GM21737 (cell line): ENCODE measurements at regions not wholly inside any gene's neighbourhood (a gene's known extent, or its start where the extent isn't known, plus 50 kb on each side); places are given as distances from the start of the nearest gene placed in this dataset.
"Not testable (repeated sequence)": the region's sequence is repeated elsewhere in the genome, so short reads cannot be mapped to it uniquely, and the experiment has no call there.

Experiments used
- ATAC-seq: cut with Tn5 transposase; IDR thresholded peaks from one replicate; pipeline ENCODE4 v1.9.1; 2021; ENCODE audit warnings: mild to moderate bottlenecking, moderate library complexity; ENCODE audit not compliant: unreplicated experiment

DNA sequence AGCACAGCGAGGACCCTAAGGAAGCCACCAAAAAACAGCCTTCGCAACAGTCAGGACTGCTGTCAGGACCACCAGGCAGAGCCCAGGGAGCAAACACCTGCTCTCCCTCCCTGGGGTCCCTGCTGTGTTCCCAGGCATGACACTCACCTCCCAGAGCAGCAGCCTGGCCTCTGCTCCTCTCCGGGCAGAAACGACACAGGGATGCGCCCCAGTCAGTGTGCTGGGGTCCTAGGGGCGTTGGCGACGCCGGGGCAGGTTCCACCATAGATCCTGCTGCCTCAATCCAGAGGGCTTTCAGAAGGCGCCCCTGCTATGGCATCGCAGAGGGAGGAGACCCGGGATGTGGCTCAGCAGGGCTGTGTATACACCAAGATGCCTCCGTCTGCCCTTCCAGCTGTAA, 169.7 kb upstream of the FOXD4L5 start:
- not testable (repeated sequence) for ATAC-seq

DNA sequence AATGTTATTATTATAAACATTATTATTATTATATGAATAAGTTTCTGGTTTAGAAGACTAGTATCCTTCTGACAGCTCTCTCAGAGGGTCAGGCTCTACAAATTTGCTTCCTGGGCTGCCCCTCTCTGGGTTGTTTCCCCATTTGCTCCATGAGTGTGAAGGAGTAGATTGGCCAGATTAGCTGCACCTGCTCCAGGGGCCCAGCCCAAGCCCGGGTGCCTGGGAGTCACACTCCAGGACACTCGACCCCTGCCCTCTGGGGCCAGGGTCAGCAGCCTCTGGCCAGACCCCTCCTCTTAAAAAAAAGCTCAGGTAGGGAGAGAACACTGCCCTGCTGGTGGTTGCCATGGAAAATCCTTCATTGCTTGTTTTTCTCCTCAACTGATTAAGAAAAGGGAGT, 169.0 kb upstream of the FOXD4L5 start:
- ATAC-seq: not testable (repeated sequence)

DNA sequence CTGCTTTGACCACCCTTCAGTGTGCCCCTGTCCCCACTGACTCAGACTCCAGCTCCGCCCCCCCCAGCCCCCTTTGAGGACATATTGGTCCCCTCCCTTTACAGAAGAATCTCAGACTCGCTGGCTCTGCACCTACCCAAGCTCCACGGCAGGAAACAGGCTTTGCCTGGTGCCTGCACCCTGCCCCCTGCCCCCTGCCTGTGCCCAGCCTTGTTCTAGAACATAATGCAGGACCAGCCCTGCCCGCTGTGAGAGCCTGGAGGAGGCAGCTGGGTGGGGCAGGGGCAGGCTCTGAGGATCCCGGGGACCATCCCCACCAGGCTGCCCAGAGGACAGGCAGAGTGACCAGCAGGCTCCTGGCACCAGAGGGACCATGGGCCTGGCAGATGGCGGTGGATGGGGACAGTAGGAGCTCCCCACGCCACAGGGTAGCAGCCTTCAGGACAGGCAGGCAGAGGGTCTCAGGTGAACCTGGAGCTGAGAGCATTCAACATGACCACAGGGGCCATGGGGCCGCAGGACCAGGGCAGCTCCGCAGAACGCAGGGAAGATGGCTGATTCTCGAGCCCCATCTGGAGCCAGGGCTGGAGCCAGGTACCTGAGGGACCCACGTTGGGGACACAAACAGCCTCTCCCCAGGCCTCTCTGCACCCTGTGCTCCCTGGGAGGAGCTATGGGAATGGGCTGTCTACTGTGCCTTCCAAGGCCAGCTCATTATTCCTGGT, 165.0 kb upstream of the FOXD4L5 start:
- not testable (repeated sequence) for ATAC-seq

DNA sequence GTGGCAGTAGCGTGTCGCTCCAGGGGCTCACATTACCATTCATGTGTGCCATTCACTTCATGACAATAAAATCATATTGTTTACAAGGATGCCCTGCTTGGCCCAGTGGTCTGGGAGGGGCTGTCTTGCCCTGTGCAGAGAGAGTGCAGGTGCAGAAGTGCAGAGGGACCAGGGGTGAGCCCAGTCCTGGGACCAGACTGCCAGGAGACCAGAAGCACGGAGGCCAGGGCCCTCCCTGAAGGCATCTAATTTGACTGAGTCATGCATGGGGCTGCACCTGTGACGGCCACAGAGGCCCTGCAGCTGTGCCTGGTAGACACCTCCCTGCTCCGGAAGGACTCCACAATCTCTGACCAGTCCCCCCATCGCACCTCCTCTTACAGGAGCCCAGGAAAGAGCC, 164.4 kb upstream of the FOXD4L5 start:
- ATAC-seq: no peak

DNA sequence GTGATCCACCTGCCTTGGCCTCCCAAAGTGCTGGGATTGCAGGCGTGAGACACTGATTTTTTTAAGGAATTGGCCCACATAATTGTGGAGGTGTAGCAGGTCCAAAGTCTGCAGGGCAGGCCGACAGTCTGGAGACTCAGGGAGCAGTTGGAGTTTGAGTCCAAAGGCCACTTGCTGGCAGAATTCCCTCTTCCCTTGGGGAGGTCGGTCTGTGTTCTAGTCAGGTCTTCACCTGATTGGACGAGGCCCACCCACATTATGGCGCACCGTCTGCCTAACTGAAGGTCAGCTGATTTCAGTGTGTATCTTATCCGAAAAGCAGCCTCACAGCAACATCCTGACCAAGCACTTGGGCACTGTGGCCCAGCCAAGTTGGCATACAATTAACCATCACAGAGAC, 162.1 kb upstream of the FOXD4L5 start:
- not testable (repeated sequence) for ATAC-seq

DNA sequence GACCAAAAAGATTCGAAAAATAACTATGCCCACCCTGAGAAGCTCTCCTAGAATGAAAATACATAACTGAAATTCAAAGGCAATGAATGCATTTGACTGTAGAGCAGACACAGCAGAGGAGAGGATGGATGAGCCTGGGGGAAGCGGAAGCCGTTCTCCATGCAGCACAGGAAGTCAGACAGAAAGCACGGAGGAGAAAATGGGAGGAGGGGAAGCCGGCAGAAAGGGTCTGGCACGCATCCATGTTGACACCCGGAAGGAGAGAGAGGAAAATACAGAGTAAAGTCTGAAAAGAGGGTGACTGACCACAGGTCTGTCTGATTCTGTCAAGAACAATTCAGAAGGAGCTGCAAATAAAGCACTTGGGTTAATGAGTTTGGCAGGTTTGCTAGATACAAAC, 161.0 kb upstream of the FOXD4L5 start:
- not testable (repeated sequence) for ATAC-seq

DNA sequence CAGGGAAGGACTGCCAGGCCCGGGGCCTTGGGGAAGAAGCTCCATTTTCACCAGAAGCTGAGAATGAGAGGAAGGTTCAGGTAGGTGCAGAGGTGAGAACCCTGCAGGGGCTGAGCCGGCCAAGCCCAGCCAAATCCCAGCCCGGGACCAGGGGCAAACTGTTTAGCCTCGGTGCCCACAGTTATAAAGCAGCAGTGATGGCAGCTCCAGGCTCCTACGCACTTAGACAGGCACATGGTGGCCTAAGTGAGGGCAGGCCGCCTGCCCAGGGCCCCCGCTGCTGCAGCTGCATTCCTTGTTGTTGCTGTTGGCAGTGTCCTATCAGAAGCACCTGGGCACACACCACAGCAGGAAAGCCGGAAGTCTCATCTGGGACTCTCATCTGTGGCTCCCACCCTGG, 159.9 kb upstream of the FOXD4L5 start:
- ATAC-seq: no peak

DNA sequence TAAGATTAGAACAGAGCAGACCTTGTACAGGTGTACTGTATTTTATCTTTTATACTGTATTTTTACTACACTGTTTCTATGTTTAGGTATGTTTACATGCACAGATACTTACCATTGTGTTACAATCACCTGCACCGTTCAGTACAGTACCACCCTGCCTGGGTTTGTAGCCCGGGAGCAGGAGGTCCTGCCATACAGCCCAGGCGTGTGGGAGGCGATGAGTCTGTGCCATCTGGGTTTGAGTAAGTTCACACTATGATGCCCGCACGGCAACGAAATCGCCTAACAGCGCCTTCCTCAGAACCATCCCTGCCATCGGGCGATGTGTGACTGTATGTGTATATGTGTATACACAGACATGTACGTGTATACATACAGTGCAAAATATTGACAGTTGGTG, 157.1 kb upstream of the FOXD4L5 start:
- not testable (repeated sequence) for ATAC-seq

DNA sequence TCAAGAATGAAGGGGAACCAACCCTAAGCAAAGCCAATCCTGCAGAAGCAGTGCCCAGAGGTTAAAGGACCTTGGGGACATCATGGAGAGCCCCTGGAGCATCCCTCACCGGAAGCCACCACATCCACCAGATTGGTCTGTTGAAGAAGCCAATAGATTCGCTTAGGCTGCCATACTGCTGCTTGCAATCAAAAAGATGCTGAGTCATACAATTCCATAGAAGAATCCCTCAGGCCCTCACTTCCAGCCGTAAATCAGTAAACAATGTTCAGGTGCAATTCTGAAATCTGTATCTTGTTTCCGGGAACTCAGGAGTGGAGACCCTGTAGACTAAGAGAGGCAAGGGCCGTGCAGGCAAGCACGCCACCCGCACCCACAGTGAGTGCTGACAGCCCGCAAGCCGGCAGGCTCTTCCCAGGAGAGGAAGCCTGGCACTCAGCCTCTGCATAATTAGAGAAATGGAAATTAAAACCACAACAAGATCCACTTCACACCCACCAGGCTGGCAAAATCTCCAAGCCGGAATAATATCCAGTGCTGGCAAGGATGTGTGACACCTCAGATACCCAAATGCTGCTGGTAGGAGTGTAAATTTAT, 156.4 kb upstream of the FOXD4L5 start:
- ATAC-seq: not testable (repeated sequence)

DNA sequence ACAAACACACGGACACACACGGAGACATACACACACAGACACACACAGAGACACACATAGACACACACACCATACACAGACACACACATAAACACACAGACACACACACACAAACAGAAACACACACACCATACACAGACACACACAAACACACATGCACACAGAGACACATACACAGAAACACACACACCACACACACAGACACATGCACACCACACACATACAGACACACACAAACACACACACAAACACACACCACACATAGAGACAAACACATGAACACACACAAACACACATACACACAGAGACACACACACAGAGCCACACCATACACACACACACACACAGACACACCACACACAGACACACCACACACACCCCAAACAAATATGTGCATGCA, 152.7 kb upstream of the FOXD4L5 start:
- ATAC-seq: no peak

DNA sequence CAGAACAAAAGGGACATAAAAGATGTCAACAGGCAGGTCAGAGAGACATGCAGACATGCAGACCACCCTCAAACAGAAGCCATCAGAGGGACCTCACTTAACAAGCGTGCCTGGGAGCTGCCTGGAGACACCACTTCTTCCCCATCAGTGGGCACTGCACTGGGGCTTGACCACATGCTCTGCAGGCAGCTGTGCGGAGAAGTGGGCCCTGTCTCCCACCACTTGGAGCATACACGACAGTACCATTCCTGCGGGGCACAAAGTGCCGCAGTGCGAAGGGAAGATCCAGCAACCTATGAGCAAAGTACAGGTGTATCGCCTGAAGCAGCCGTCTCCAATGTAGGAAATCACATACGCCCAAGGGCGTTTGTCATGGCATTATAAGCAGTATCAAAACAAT, 150.5 kb upstream of the FOXD4L5 start:
- ATAC-seq: no peak

DNA sequence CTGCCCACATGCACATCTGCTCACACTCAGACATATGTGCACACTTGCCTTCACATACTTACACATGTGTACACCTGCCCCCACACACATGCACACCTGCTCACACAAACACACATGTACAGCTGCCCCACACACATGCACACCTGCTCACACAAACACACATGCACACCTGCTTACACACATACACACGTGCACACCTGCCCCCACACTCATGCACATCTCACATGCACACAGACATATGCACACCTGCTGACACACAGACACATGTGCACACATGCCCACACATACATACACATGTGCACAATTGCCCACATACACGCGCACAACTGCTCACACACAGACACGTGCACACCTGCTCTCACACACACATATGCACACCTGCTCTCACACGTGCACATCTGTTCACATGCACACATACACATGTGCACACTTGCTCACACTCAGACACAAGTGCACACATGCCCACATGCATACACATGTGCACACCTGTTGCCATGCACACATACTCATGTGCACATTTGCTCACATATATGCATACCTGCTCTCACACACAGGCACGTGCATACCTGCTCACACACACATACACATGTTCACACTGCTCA, 147.8 kb upstream of the FOXD4L5 start:
- ATAC-seq: no peak

DNA sequence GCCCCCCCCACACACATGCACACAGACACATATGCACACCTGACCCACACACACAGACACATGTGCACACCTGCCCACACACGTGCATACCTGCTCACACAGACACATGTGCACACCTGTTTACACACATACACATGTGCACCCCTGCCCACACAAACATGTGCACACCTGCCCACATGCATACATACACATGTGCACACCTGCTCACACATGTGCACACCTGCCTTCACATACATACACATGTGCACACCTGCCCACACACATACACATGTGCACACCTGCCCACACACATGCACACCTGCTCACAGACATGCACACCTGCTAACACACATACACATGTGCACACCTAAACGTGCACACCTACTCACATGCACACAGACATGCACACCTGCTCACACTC, 147.0 kb upstream of the FOXD4L5 start:
- no peak for ATAC-seq

DNA sequence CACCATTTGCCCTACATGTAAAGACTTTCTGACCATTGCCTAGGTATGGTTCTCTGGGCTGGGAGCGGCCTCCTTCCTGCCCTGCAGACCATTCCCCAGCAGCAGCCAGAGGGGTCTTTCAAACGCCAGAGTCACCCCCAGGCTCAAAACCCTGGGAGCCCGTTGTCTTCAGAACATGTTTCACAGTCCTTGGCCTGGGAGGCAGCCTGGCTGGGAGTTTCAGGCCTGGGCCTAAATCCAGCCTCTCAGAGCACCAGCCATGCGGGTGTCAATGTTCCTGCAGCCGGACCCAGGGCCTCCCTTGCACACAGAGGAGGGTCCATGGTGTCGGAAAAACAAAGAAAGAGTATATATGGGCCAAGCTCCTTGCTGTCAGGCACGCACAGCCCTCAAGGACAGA, 145.2 kb upstream of the FOXD4L5 start:
- no peak for ATAC-seq

DNA sequence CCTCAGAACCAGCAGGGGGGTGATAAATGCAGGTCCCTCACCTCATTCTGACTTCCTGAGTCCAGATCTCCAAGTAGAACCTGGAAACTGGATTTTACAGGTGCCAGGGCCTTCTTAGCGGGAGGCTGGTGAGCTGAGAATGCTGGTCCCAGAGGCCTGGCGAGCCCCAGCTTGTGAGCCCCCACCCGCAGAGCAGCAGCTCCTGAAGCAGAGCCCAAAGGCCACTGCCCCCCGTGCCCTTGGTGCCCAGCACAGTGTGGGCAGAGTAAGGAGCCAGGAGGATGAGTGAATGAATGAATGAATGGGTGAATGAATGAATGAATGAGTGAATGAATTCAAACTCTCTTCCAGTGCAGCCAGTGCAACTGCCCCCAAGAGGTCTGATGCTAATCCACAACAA, 142.4 kb upstream of the FOXD4L5 start:
- ATAC-seq: not testable (repeated sequence)

DNA sequence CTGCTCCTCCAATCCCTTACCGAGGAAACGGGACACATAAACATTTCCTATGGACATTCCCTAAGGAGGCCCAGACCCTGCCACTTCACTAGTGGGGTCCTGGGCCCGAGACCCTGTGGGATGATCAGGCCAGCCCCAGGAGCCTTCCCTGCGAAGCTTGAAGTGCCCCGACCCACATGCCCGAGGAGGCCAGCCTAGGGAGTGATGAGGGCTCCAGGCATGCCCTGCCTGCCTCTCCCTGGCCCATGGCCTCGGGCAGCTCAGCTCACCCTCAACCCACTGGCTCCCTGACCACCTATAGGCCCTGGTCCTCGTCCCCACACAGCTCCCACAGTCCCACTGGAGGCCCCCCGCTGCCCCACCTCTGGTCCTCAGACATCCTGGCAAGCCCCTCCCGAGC, 141.8 kb upstream of the FOXD4L5 start:
- ATAC-seq: not testable (repeated sequence)

DNA sequence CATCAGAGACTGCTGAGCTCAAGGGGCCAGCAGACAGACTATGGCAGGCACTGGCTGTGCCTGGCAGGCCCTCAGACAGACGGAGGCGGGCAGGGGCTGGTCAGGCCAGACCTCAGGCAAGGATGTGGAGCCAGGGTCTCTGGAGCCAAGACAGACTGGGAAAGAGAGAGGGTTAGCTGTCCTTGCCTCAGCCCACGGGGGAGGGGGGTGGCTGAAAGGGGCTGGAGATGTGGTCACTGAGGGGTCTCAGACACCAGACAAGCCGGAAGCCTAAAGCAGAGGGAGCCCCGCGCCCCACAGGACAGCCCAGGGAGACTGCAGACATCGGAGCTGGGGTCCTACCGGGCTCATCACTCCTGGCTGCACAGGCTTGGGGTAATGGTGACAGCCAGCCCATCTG, 141.2 kb upstream of the FOXD4L5 start:
- no peak for ATAC-seq

DNA sequence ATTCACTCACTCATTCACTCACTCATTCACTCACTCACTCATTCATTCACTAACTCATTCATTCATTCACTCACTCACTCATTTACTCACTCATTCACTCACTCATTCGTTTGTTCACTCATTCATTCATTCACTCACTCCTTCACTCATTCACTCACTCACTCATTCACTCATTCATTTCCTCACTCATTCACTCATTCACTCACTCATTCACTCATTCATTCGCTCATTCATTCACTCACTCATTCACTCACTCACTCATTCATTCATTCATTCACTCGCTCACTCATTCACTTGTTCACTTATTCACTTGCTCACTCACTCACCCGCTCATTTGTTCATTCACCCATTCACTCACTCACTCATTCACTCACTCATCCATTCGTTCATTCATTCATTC, 140.2 kb upstream of the FOXD4L5 start:
- ATAC-seq: not testable (repeated sequence)

DNA sequence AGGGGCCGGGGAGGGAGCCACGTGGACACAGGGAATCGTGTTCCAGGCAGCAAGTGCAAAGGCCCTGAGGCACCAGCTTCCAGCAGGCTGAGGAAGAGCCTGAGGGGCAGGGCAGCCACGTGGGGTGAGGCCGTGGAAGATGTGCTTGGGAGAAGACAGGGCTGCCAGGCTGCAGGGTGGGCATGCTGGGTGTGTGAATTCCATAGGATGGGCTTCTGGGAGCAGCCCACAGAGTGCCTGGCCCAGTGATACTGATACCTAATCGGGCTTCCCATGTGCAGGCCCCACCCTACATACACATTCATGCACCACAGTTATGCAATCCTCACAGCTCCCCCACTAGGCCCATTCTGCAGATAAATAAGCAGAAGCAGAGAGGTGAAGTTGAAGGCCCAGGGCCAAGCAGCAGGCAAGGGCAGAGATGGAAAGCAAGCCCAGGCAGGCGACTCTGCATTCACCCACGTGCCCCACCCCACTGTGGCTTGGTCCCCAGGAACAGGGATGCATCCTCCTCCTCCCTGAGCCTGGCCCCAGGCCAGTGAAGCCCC, 139.5 kb upstream of the FOXD4L5 start:
- ATAC-seq: not testable (repeated sequence)

DNA sequence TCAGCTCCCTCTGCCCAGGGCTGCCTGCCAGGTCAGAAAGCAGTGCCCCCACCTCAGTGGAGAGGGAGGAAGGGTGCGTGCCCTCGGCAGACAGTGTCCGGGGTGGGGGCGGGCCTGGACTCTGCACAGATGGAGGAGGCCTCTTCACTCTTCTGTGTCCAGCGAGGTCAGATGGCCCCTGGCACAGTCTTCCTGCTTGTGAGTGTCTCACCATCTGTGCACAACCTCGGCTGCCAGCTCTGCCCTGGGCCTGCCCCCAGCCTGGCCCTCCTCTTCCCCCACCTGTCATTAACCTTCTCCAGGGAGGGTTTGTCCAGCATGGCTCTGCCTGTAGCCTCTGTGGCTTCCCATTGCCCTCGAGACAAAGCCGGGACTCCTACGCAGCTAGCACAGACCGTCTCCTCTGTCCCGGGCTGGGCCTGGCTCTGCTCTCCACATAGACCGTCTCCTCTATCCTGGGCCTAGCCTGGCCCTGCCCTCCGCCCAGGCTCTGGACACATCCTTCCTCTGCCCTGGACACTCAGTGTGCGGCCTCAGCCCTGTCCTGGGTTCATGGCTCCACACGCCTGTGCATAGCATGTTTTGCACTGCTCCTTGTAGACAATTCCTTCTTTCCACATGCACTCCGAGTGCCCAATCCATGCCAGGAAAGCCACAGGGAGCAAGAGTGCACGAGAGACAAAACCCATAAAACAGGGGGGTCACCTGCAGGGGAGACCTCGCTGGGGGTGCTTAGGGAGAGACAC, 138.9 kb upstream of the FOXD4L5 start:
- ATAC-seq: not testable (repeated sequence)

DNA sequence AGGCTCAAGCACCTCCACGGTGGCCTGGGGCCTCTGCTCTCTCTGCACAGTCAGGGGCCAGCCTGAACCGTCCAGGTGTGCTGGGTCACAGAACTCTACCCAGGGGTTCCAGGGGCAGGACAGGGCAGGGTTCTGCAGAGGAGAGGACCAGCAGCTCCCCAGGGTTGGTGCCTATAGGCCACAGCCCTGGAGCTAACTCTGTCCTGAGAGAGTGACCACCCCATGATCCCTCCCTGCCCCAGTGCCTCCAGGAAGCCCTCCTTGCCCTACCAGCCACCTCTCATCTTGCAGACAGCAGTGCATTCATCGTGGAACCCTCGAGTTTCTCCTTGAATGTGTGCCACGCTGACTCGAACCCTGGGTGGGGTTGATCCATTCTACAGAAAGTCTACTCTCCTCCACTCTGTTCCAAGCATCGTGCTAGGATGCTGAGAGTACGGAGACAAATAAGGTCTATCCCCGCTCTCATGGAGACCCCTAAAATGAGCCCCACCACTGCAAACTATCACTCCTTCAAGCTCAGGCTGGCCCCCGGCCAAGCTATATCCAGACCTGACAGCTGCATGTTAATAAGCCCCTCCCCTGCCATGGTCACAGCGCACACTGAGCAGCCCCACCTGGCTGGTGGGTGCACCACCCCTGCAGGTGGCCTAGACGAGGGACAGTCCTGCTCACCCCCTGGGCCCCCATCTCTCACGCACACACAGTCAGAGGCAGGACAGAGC, 138.1 kb upstream of the FOXD4L5 start:
- not testable (repeated sequence) for ATAC-seq
